HG03457 (cell line): ENCODE measurements at regions not wholly inside any gene's neighbourhood (a gene's known extent, or its start where the extent isn't known, plus 50 kb on each side); places are given as distances from the start of the nearest gene placed in this dataset.
"Not testable (repeated sequence)": the region's sequence is repeated elsewhere in the genome, so short reads cannot be mapped to it uniquely, and the experiment has no call there.

Source experiments
- ATAC-seq: cut with Tn5 transposase; IDR thresholded peaks from one replicate; pipeline ENCODE4 v1.9.1; 2021; ENCODE audit warnings: moderate number of reproducible peaks; ENCODE audit not compliant: unreplicated experiment

GRCh38 chr6:23688650-23689049 is 437.4 kb upstream of the NRSN1 start:
- ATAC-seq, result no peak

GRCh38 chr6:23690453-23691049 is 435.5 kb upstream of the NRSN1 start:
- no peak for ATAC-seq

- no peak for ATAC-seq
These were observed 433.8 kb upstream of the NRSN1 start for GRCh38 chr6:23692184-23692583.

- ATAC-seq, result no peak
These were observed 429.0 kb upstream of the NRSN1 start for GRCh38 chr6:23696992-23697391.

GRCh38 chr6:23704479-23705052 is 421.4 kb upstream of the NRSN1 start:
- no peak for ATAC-seq

- ATAC-seq, result no peak
These were observed 420.3 kb upstream of the NRSN1 start for GRCh38 chr6:23705697-23706096.

- ATAC-seq, result no peak
These were observed 413.3 kb upstream of the NRSN1 start for GRCh38 chr6:23712756-23713155.

- no peak for ATAC-seq
These were observed 412.8 kb upstream of the NRSN1 start for GRCh38 chr6:23713211-23713610.

- ATAC-seq, result no peak
These were observed 397.3 kb upstream of the NRSN1 start for GRCh38 chr6:23728707-23729106.

GRCh38 chr6:23731609-23732008 is 394.4 kb upstream of the NRSN1 start:
- no peak for ATAC-seq

- no peak for ATAC-seq
These were observed 393.5 kb upstream of the NRSN1 start for GRCh38 chr6:23732521-23732920.

GRCh38 chr6:23735151-23735550 is 390.9 kb upstream of the NRSN1 start:
- ATAC-seq, result no peak

GRCh38 chr6:23736577-23736976 is 389.4 kb upstream of the NRSN1 start:
- ATAC-seq, result no peak

GRCh38 chr6:23747239-23747638 is 378.8 kb upstream of the NRSN1 start:
- no peak for ATAC-seq

GRCh38 chr6:23752414-23752813 is 373.6 kb upstream of the NRSN1 start:
- ATAC-seq, result no peak

- no peak for ATAC-seq
These were observed 371.8 kb upstream of the NRSN1 start for GRCh38 chr6:23754197-23754596.

GRCh38 chr6:23775127-23775526 is 350.9 kb upstream of the NRSN1 start:
- no peak for ATAC-seq

- ATAC-seq, result no peak
These were observed 342.1 kb upstream of the NRSN1 start for GRCh38 chr6:23783901-23784300.

GRCh38 chr6:23784301-23784919 is 341.6 kb upstream of the NRSN1 start:
- no peak for ATAC-seq

- no peak for ATAC-seq
These were observed 335.3 kb upstream of the NRSN1 start for GRCh38 chr6:23790756-23791155.

GRCh38 chr6:23797041-23797440 is 329.0 kb upstream of the NRSN1 start:
- ATAC-seq, result no peak

GRCh38 chr6:23804289-23804688 is 321.7 kb upstream of the NRSN1 start:
- not testable (repeated sequence) for ATAC-seq

- not testable (repeated sequence) for ATAC-seq
These were observed 304.9 kb upstream of the NRSN1 start for GRCh38 chr6:23821141-23821540.
